IMR-90 (cell line): ENCODE measurements at regions not wholly inside any gene's neighbourhood (a gene's known extent, or its start where the extent isn't known, plus 50 kb on each side); places are given as distances from the start of the nearest gene placed in this dataset.

ENCODE experiments used
- ATAC-seq: fragments of 200-7000 bp; cut with Tn5 transposase; 2 replicates; pipeline ENCODE4 v1.9.1; 2020; ENCODE audit warnings: low read depth, mild to moderate bottlenecking, moderate library complexity
- BruUV-seq: library from RNA; stranded (reverse); fragments of 400-500 nt; replicated peaks from 2 replicates; lab custom pipeline; 2021; lab: Mats Ljungman, UMichigan
- CTCF ChIA-PET: fragments of 300-600 bp; formaldehyde crosslinking; extraction: SDS; loops from one replicate; lab custom pipeline; 2021; ENCODE audit warnings: antibody characterized with exemption; lab: Yijun Ruan, JAX
- POLR2A ChIA-PET: fragments of 300-600 bp; sonication (Branson Sonifier 250); formaldehyde crosslinking; loops from one replicate; lab custom pipeline; 2022; ENCODE audit warnings: antibody characterized with exemption; ENCODE audit not compliant: unreplicated experiment; lab: Charles Lee
- DNase-seq: peaks from one replicate; pipeline ENCODE4 v3.0.0; 2013
- H2AFZ ChIP-seq: replicated peaks from 2 replicates; pipeline ENCODE3; 2013; ENCODE audit warnings: low read length, mild to moderate bottlenecking; ENCODE audit not compliant: poor library complexity
- H2AK5ac ChIP-seq: 2 replicates; pipeline ENCODE4 v1.6.1; 2013; ENCODE audit warnings: low read depth, low read length, inconsistent platforms
- H2AK9ac ChIP-seq: replicated peaks from 2 replicates; pipeline ENCODE3; 2013; ENCODE audit warnings: mild to moderate bottlenecking, low read depth, low read length, moderate library complexity; ENCODE audit not compliant: poor library complexity
- H2BK120ac ChIP-seq: 2 replicates; pipeline ENCODE4 v1.6.1; 2013; ENCODE audit warnings: low read depth, low read length, inconsistent platforms
- H2BK15ac ChIP-seq: 3 replicates; pipeline ENCODE4 v1.6.1; 2013; ENCODE audit warnings: low read depth, low read length, inconsistent platforms
- H2BK20ac ChIP-seq: 2 replicates; pipeline ENCODE4 v1.6.1; 2013; ENCODE audit warnings: low read depth, mild to moderate bottlenecking, inconsistent platforms, low read length, moderate library complexity
- H2BK5ac ChIP-seq: 2 replicates; pipeline ENCODE4 v1.6.1; 2013; ENCODE audit warnings: mild to moderate bottlenecking, low read depth, low read length, inconsistent platforms; ENCODE audit not compliant: poor library complexity, severe bottlenecking
- H3K14ac ChIP-seq: replicated peaks from 2 replicates; pipeline ENCODE4 v1.6.1; 2013; ENCODE audit warnings: low read depth, low read length, inconsistent platforms
- H3K18ac ChIP-seq: 2 replicates; pipeline ENCODE4 v1.6.1; 2013; ENCODE audit warnings: low read depth, low read length, control low read depth
- H3K23ac ChIP-seq: 2 replicates; pipeline ENCODE4 v1.6.1; 2013; ENCODE audit warnings: low read depth, low read length, inconsistent platforms
- H3K27ac ChIP-seq: 2 replicates; pipeline ENCODE4 v1.5.1; 2013; ENCODE audit warnings: mild to moderate bottlenecking, control low read depth, low read length; ENCODE audit not compliant: insufficient read depth
- H3K27me3 ChIP-seq: 2 replicates; pipeline ENCODE4 v1.6.1; 2013; ENCODE audit warnings: low read length; ENCODE audit not compliant: control insufficient read depth, insufficient read depth
- H3K36me3 ChIP-seq: 2 replicates; pipeline ENCODE4 v1.6.1; 2013; ENCODE audit warnings: low read length, mixed read lengths; ENCODE audit not compliant: control insufficient read depth, insufficient read depth
- H3K4ac ChIP-seq: 2 replicates; pipeline ENCODE4 v1.6.1; 2013; ENCODE audit warnings: low read depth, low read length, inconsistent platforms
- H3K4me1 ChIP-seq: 2 replicates; pipeline ENCODE4 v1.6.1; 2013; ENCODE audit warnings: low read length, mixed read lengths; ENCODE audit not compliant: control insufficient read depth, insufficient read depth
- H3K4me2 ChIP-seq: 2 replicates; pipeline ENCODE4 v1.6.1; 2013; ENCODE audit warnings: low read depth, mild to moderate bottlenecking, control low read depth, low read length, moderate library complexity
- H3K4me3 ChIP-seq: 2 replicates; pipeline ENCODE4 v1.5.1; 2013; ENCODE audit warnings: low read depth, mild to moderate bottlenecking, control low read depth, low read length, moderate library complexity; ENCODE audit not compliant: insufficient read depth
- H3K56ac ChIP-seq: 2 replicates; pipeline ENCODE4 v1.6.1; 2013; ENCODE audit warnings: low read length, inconsistent platforms; ENCODE audit not compliant: insufficient read depth; ENCODE audit errors: extremely low read depth
- H3K79me1 ChIP-seq, 2 experiments: 2 replicates each; pipeline ENCODE4 v1.6.1; 2013; ENCODE audit warnings: low read length in 2 of 2, inconsistent platforms in 1 of 2, low read depth in 1 of 2
- H3K9ac ChIP-seq: 2 replicates; pipeline ENCODE4 v1.6.1; 2013; ENCODE audit warnings: low read depth, low read length, control low read depth
- H3K9me1 ChIP-seq: 2 replicates; pipeline ENCODE4 v1.6.1; 2013; ENCODE audit warnings: low read length, inconsistent platforms; ENCODE audit not compliant: insufficient read depth
- H3K9me3 ChIP-seq: 2 replicates; pipeline ENCODE4 v1.6.1; 2013; ENCODE audit warnings: low read length; ENCODE audit not compliant: control insufficient read depth, insufficient read depth
- H4K20me1 ChIP-seq: 2 replicates; pipeline ENCODE4 v1.6.1; 2013; ENCODE audit warnings: low read length, inconsistent platforms; ENCODE audit not compliant: insufficient read depth
- H4K5ac ChIP-seq: 2 replicates; pipeline ENCODE4 v1.6.1; 2013; ENCODE audit warnings: mild to moderate bottlenecking, low read depth, low read length, control low read depth
- H4K8ac ChIP-seq, 2 experiments: 2 replicates each; pipeline ENCODE4 v1.6.1; 2013; ENCODE audit warnings: low read depth in 2 of 2, low read length in 2 of 2, control low read depth in 1 of 2, inconsistent platforms in 1 of 2
- H4K91ac ChIP-seq: 2 replicates; pipeline ENCODE4 v1.6.1; 2013; ENCODE audit warnings: low read depth, low read length, inconsistent platforms; ENCODE audit not compliant: insufficient read depth
- MAZ ChIP-seq: IDR thresholded peaks from 2 replicates; pipeline ENCODE4 v1.6.1; 2012; ENCODE audit warnings: low read depth, mild to moderate bottlenecking, low read length, improper control_type of control experiment, moderate library complexity, borderline replicate concordance
- RCOR1 ChIP-seq: IDR thresholded peaks from 2 replicates; pipeline ENCODE4 v1.6.1; 2012; ENCODE audit warnings: mild to moderate bottlenecking, low read length, improper control_type of control experiment; ENCODE audit not compliant: insufficient replicate concordance
- WGBS, 2 experiments: methylation state at CpG; one replicate each; pipeline versions ENCODE4 v1.1.5 to v1.1.7; 2013; ENCODE audit warnings: missing lambda C conversion rate in 2 of 2; ENCODE audit not compliant: insufficient read length in 1 of 2; ENCODE audit errors: extremely low coverage in 2 of 2; 5-methylcytosine and 5-hydroxymethylcytosine counted together
- dilution Hi-C: fragments of 300-500 bp; cut with HindIII; formaldehyde crosslinking; loops from one replicate; pipeline ENCODE4 v1.14.3; 2018; ENCODE audit warnings: low sequenced_read_pairs; ENCODE audit not compliant: unreplicated experiment
- in situ Hi-C: fragments of 300-500 bp; cut with MboI; formaldehyde crosslinking; loops from 3 replicates; pipeline ENCODE4 v1.14.3; 2019; ENCODE audit warnings: low sequenced_read_pairs, inconsistent platforms, mixed read lengths
- intact Hi-C: fragments of 100-400 bp; cut with micrococcal nuclease; formaldehyde crosslinking; loops from 2 replicates; pipeline ENCODE4 v1.10.0; 2022

GRCh38 chr2:104050656-104051242 lies 803.2 kb upstream of the POU3F3 start:
- DNase-seq (no peak), ATAC-seq (no peak)
- TF ChIP-seq MAZ (no peak), RCOR1 (no peak)
- Histone ChIP-seq H3K4ac (no peak overlapping the region), H3K4me3 (no peak overlapping the region), H2BK20ac (no peak overlapping the region), H3K9ac (no peak overlapping the region), H4K20me1 (no peaks in the 10 kb centered on the region), H3K18ac (no peak overlapping the region), H2AFZ (no peak overlapping the region), H3K56ac (no peak overlapping the region), H3K14ac (no peak overlapping the region), H3K4me1 (no peaks in the 10 kb centered on the region), H4K91ac (no peak overlapping the region), H4K5ac (no peak overlapping the region), H3K27me3 (no peaks in the 10 kb centered on the region), H3K23ac (no peak overlapping the region), H4K8ac (no peak overlapping the region), H3K4me2 (no peak overlapping the region), H2BK15ac (no peak overlapping the region), H3K79me1 (no peaks in the 10 kb centered on the region), H2AK9ac (no peak overlapping the region), H3K27ac (no peak overlapping the region), H3K36me3 (no peaks in the 10 kb centered on the region), H3K9me3 (peaks cover 6% of the 10 kb centered on the region; the same call in 1 of the 2 replicates), H3K9me1 (no peaks in the 10 kb centered on the region), H2BK120ac (no peak overlapping the region), H2BK5ac (no peak overlapping the region), H2AK5ac (no peak overlapping the region)
- WGBS, 2 experiments = no CpG with 5 or more reads among the region's 5 CpGs
- ChIA-PET CTCF (no interaction called here), POLR2A (no interaction called here)
- dilution Hi-C loops = no loop called here
- BruUV-seq = no TSS peak
- intact Hi-C loops = no loop called here
- in situ Hi-C loops = no loop called here
